ENCODE measurements at regions not wholly inside any gene's neighbourhood (a gene's known extent, or its start where the extent isn't known, plus 50 kb on each side); places are given as distances from the start of the nearest gene placed in this dataset.

- no peak for TF ChIP-seq CTCF (IDR thresholded peaks at IDR 0.05)
- TF ChIP-seq POLR2A (IDR thresholded peaks at IDR 0.05): no peak
These were observed 612.1 kb downstream of the EBF1 start for GRCh38 chr5:158487664-158488063.

All from lower leg skin (tissue), 3 donors.